SK-N-SH treated with all-trans-retinoic acid at 6 μM for 48 hours (cell line): ENCODE measurements at regions not wholly inside any gene's neighbourhood (a gene's known extent, or its start where the extent isn't known, plus 50 kb on each side); places are given as distances from the start of the nearest gene placed in this dataset.

ENCODE experiments used
- BACH2 ChIP-seq: fragments of 250-450 bp; sonication (Bioruptor Pico); IDR thresholded peaks from 2 replicates; pipeline ENCODE4 v1.9.0; 2021; ENCODE audit warnings: mild to moderate bottlenecking, borderline replicate concordance
- CREB5 ChIP-seq: fragments of 250-450 bp; sonication (Bioruptor Pico); IDR thresholded peaks from 2 replicates; pipeline ENCODE4 v1.5.1; 2020; ENCODE audit warnings: low read depth, mild to moderate bottlenecking, moderate library complexity
- CSRNP3 ChIP-seq: fragments of 250-450 bp; sonication (Bioruptor Pico); IDR thresholded peaks from 2 replicates; pipeline ENCODE4 v1.5.1; 2021; ENCODE audit warnings: mild to moderate bottlenecking, moderate library complexity
- ESRRG ChIP-seq: fragments of 250-450 bp; sonication (Bioruptor Pico); IDR thresholded peaks from 2 replicates; pipeline ENCODE4 v1.6.1; 2021; ENCODE audit warnings: mild to moderate bottlenecking
- RARB ChIP-seq: fragments of 250-450 bp; sonication (Bioruptor Pico); IDR thresholded peaks from 2 replicates; pipeline ENCODE4 v1.8.0; 2021; ENCODE audit warnings: mild to moderate bottlenecking, moderate library complexity
- TCF4 ChIP-seq: fragments of 250-450 bp; sonication (Bioruptor Pico); IDR thresholded peaks from 2 replicates; pipeline ENCODE4 v1.8.0; 2021; ENCODE audit warnings: mild to moderate bottlenecking, moderate library complexity, borderline replicate concordance
- ZC3H10 ChIP-seq: fragments of 250-450 bp; sonication (Bioruptor Pico); IDR thresholded peaks from 2 replicates; pipeline ENCODE4 v1.5.1; 2021; ENCODE audit warnings: mild to moderate bottlenecking, moderate library complexity
- ZFP3 ChIP-seq: fragments of 250-450 bp; sonication (Bioruptor Pico); IDR thresholded peaks from 2 replicates; pipeline ENCODE4 v1.5.0; 2020; ENCODE audit warnings: mild to moderate bottlenecking, moderate library complexity
- ZFP30 ChIP-seq: fragments of 450-650 bp; formaldehyde crosslinking; IDR thresholded peaks from 2 replicates; pipeline ENCODE4 v1.5.0; 2022; ENCODE audit warnings: mild to moderate bottlenecking, moderate library complexity
- ZNF70 ChIP-seq: fragments of 450-650 bp; formaldehyde crosslinking; IDR thresholded peaks from 2 replicates; pipeline ENCODE4 v1.5.0; 2020; ENCODE audit warnings: mild to moderate bottlenecking, moderate library complexity
- TF ChIP-seq, protein P1 (sequence below): fragments of 250-450 bp; sonication (Bioruptor Pico); IDR thresholded peaks from 2 replicates; pipeline ENCODE4 v1.8.0; 2020; ENCODE audit warnings: mild to moderate bottlenecking, moderate library complexity, borderline replicate concordance

DNA sequence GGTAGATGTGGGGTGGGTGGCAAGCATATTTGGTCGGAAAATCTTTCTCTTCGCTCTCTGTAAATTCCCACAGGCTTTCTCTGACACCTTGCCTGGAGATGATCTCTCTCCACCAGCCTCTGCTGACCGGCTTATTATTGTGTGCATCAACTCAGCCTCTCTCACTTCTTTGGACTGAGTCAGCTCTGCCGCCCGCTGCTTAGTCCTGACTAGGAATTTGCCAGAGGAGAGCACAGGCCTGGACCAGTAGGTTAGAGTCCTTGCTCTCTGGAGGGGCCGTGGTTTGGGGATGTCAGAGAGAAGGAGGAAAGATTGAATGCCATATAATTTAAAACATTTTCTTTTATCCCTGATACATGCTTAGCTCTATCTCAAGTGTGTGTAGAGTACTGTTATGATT is 242.6 kb upstream of the THSD7B start:
- no peak for TF ChIP-seq CREB5 (CRISPR knock-in tag)
- no peak for TF ChIP-seq TCF4 (CRISPR knock-in tag)
- no peak for TF ChIP-seq BACH2 (CRISPR knock-in tag)
- TF ChIP-seq ESRRG (CRISPR knock-in tag) = no peak
- TF ChIP-seq ZC3H10 (CRISPR knock-in tag) = no peak
- TF ChIP-seq ZFP3 (CRISPR knock-in tag) = no peak
- TF ChIP-seq, protein P1, sequence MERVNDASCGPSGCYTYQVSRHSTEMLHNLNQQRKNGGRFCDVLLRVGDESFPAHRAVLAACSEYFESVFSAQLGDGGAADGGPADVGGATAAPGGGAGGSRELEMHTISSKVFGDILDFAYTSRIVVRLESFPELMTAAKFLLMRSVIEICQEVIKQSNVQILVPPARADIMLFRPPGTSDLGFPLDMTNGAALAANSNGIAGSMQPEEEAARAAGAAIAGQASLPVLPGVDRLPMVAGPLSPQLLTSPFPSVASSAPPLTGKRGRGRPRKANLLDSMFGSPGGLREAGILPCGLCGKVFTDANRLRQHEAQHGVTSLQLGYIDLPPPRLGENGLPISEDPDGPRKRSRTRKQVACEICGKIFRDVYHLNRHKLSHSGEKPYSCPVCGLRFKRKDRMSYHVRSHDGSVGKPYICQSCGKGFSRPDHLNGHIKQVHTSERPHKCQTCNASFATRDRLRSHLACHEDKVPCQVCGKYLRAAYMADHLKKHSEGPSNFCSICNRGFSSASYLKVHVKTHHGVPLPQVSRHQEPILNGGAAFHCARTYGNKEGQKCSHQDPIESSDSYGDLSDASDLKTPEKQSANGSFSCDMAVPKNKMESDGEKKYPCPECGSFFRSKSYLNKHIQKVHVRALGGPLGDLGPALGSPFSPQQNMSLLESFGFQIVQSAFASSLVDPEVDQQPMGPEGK = no peak
- no peak for TF ChIP-seq RARB
- no peak for TF ChIP-seq CSRNP3 (CRISPR knock-in tag)
- no peak for TF ChIP-seq ZFP30 (CRISPR knock-in tag)
- TF ChIP-seq ZNF70 = no peak
